ENCODE measurements at regions not wholly inside any gene's neighbourhood (a gene's known extent, or its start where the extent isn't known, plus 50 kb on each side); places are given as distances from the start of the nearest gene placed in this dataset.
"Not testable (repeated sequence)": the region's sequence is repeated elsewhere in the genome, so short reads cannot be mapped to it uniquely, and the experiment has no call there.

DNA sequence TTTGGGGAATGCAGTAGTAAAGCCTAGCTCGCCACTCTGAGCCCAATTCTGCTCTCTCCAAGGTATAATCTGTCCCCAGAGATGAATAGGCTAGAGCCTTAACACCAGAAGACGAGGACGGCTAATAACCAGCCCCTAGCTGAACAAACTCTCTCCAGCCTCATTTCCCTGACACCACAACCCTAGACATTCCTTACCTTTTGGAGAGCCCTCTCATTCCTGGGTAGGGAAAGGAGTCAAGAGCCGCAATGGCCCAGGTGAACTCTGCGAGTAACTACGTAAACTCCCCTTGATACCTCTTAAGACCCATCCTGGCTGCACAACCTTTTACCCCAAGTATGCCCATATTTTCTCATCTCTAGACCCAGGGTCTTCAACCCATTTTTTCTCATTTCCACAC is 722.9 kb downstream of the BCL11A start:
- H3K4me1 Mint-ChIP-seq (ENCODE audit: unreplicated experiment): no peaks in the 10 kb centered on the region
- no peaks in the 10 kb centered on the region for H3K36me3 Mint-ChIP-seq (ENCODE audit: low read depth, unreplicated experiment)
- no peak for DNase-seq (ENCODE audit: low spot score)
- peaks cover 2% of the 10 kb centered on the region for H3K27me3 Mint-ChIP-seq (ENCODE audit: unreplicated experiment)
- H3K27ac Mint-ChIP-seq (ENCODE audit: unreplicated experiment): no peak overlapping the region
- no peak for TF ChIP-seq CTCF (IDR thresholded peaks at IDR 0.05; ENCODE audit: unreplicated experiment)
- no peak overlapping the region for H3K4me3 Mint-ChIP-seq (ENCODE audit: unreplicated experiment)
- H3K9me3 Mint-ChIP-seq (ENCODE audit: unreplicated experiment): no peaks in the 10 kb centered on the region

GRCh38 chr2:59827677-59828076 is 725.8 kb downstream of the BCL11A start:
- H3K9me3 Mint-ChIP-seq (ENCODE audit: unreplicated experiment): no peaks in the 10 kb centered on the region
- no peak overlapping the region for H3K27ac Mint-ChIP-seq (ENCODE audit: unreplicated experiment)
- peaks cover 2% of the 10 kb centered on the region for H3K27me3 Mint-ChIP-seq (ENCODE audit: unreplicated experiment)
- no peaks in the 10 kb centered on the region for H3K4me1 Mint-ChIP-seq (ENCODE audit: unreplicated experiment)
- no peak for TF ChIP-seq CTCF (IDR thresholded peaks at IDR 0.05; ENCODE audit: unreplicated experiment)
- no peak overlapping the region for H3K4me3 Mint-ChIP-seq (ENCODE audit: unreplicated experiment)
- no peaks in the 10 kb centered on the region for H3K36me3 Mint-ChIP-seq (ENCODE audit: low read depth, unreplicated experiment)
- DNase-seq (ENCODE audit: low spot score): no peak

DNA sequence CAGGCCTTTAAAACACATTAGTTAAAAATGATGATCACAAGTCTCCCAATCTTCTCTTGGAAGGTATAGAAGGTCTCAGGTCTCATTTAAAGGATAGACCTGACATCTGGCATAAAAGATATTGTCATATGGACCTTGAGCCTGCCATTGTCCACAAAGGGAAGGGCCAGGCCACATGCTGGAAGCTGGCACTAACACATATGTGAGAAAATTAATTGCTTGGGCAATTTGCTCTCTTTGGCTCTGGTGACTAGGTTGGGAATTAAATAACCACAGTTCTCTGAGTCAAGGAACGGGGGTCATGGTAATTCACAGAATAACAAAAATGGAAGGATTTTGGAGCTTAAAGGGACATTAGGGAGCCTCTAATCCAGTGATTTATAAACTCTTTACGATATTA is 727.3 kb downstream of the BCL11A start:
- Mint-ChIP-seq H3K27ac (ENCODE audit: unreplicated experiment) (no peak overlapping the region), H3K9me3 (ENCODE audit: unreplicated experiment) (no peaks in the 10 kb centered on the region), H3K4me1 (ENCODE audit: unreplicated experiment) (no peaks in the 10 kb centered on the region), H3K4me3 (ENCODE audit: unreplicated experiment) (no peak overlapping the region), H3K36me3 (ENCODE audit: low read depth, unreplicated experiment) (no peaks in the 10 kb centered on the region), H3K27me3 (ENCODE audit: unreplicated experiment) (peaks cover 2% of the 10 kb centered on the region)
- no peak for DNase-seq (ENCODE audit: low spot score)
- TF ChIP-seq CTCF (IDR thresholded peaks at IDR 0.05; ENCODE audit: unreplicated experiment): no peak

DNA sequence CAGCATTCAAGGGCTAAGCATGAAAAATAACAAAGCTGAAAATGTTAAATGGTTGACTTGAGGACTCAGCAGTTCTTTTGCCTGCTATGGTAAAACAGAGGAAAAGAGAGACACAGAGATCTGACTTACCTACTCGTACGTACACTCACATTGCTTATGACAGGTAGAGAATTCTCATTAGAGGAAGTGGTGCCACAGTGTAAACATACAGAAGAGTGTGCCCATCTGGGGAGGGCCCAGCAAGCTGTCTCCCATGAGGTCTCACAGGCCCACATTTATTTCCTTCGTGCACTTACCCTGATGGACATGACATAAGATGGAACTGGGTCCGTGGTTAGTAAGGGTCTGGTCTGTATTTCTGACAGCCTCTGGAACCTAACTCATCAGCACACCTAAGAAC is 729.1 kb downstream of the BCL11A start:
- TF ChIP-seq CTCF (IDR thresholded peaks at IDR 0.05; ENCODE audit: unreplicated experiment): no peak
- Mint-ChIP-seq H3K36me3 (ENCODE audit: low read depth, unreplicated experiment) (no peaks in the 10 kb centered on the region), H3K4me3 (ENCODE audit: unreplicated experiment) (no peak overlapping the region), H3K4me1 (ENCODE audit: unreplicated experiment) (no peaks in the 10 kb centered on the region), H3K9me3 (ENCODE audit: unreplicated experiment) (no peaks in the 10 kb centered on the region), H3K27ac (ENCODE audit: unreplicated experiment) (no peak overlapping the region), H3K27me3 (ENCODE audit: unreplicated experiment) (peaks cover 2% of the 10 kb centered on the region)
- no peak for DNase-seq (ENCODE audit: low spot score)

GRCh38 chr2:59816075-59816474 is 737.4 kb downstream of the BCL11A start:
- no peaks in the 10 kb centered on the region for H3K9me3 Mint-ChIP-seq (ENCODE audit: unreplicated experiment)
- no peaks in the 10 kb centered on the region for H3K27me3 Mint-ChIP-seq (ENCODE audit: unreplicated experiment)
- H3K27ac Mint-ChIP-seq (ENCODE audit: unreplicated experiment): no peak overlapping the region
- TF ChIP-seq CTCF (IDR thresholded peaks at IDR 0.05; ENCODE audit: unreplicated experiment): no peak
- DNase-seq (ENCODE audit: low spot score): no peak
- no peak overlapping the region for H3K4me3 Mint-ChIP-seq (ENCODE audit: unreplicated experiment)
- no peaks in the 10 kb centered on the region for H3K4me1 Mint-ChIP-seq (ENCODE audit: unreplicated experiment)
- no peaks in the 10 kb centered on the region for H3K36me3 Mint-ChIP-seq (ENCODE audit: low read depth, unreplicated experiment)

- H3K27ac Mint-ChIP-seq (ENCODE audit: unreplicated experiment); H3K27me3 Mint-ChIP-seq (ENCODE audit: unreplicated experiment); H3K36me3 Mint-ChIP-seq (ENCODE audit: low read depth, unreplicated experiment); DNase-seq (ENCODE audit: low spot score); H3K9me3 Mint-ChIP-seq (ENCODE audit: unreplicated experiment); H3K4me3 Mint-ChIP-seq (ENCODE audit: unreplicated experiment); H3K4me1 Mint-ChIP-seq (ENCODE audit: unreplicated experiment): not testable (repeated sequence)
Observed at GRCh38 chr2:59810283-59810682, 743.2 kb downstream of the BCL11A start.
